Loucy (cell line): ENCODE measurements at regions not wholly inside any gene's neighbourhood (a gene's known extent, or its start where the extent isn't known, plus 50 kb on each side); places are given as distances from the start of the nearest gene placed in this dataset.

ENCODE experiments used
- CTCF ChIP-seq: fragments of 200-600 bp; sonication (generic); conservative IDR thresholded peaks from 2 replicates; pipeline ENCODE4 v1.5.1; 2014; ENCODE audit warnings: mild to moderate bottlenecking, antibody characterized with exemption, low read length
- EZH2phosphoT487 ChIP-seq: fragments of 200-600 bp; IDR thresholded peaks from 2 replicates; pipeline ENCODE4 v1.6.1; 2018; ENCODE audit warnings: antibody characterized with exemption, mild to moderate bottlenecking, moderate library complexity, borderline replicate concordance

- no peak for TF ChIP-seq CTCF
- TF ChIP-seq EZH2phosphoT487: no peak
Measured at GRCh38 chr4:45661893-45662292, 462.0 kb downstream of the GABRG1 start.
